ENCODE measurements at regions not wholly inside any gene's neighbourhood (a gene's known extent, or its start where the extent isn't known, plus 50 kb on each side); places are given as distances from the start of the nearest gene placed in this dataset.
"Not testable (repeated sequence)": the region's sequence is repeated elsewhere in the genome, so short reads cannot be mapped to it uniquely, and the experiment has no call there.

DNA sequence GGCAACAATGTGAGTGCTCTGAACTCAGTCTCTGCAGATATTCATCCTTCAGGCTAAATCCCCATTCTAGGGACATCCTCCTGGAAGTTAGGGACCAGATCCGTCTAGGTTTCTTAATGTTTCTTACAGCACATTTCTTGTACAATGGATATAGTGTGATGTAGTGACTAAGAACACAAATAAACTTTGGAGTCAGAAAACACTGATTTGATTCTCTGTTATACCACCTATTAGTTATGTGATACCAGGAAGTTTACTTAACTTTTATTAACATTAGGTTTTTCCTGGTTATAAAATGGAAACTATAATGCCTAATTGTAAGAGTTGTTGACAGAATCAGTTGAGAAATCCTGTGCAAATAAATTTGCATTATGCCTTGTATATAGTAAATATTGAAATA, 57.6 kb upstream of the KCNQ5 start:
- no peaks in the 10 kb centered on the region for H3K36me3 ChIP-seq
- H3K27me3 ChIP-seq, result no peaks in the 10 kb centered on the region
- intact Hi-C loops (cut with DNase I), result no loop called here
- DNase-seq (no peak), FAIRE-seq (no peak), ATAC-seq (no peak)
- H3K9me3 ChIP-seq, result no peaks in the 10 kb centered on the region
- H3K4me3 ChIP-seq, result no peak overlapping the region
- TF ChIP-seq, protein P1, sequence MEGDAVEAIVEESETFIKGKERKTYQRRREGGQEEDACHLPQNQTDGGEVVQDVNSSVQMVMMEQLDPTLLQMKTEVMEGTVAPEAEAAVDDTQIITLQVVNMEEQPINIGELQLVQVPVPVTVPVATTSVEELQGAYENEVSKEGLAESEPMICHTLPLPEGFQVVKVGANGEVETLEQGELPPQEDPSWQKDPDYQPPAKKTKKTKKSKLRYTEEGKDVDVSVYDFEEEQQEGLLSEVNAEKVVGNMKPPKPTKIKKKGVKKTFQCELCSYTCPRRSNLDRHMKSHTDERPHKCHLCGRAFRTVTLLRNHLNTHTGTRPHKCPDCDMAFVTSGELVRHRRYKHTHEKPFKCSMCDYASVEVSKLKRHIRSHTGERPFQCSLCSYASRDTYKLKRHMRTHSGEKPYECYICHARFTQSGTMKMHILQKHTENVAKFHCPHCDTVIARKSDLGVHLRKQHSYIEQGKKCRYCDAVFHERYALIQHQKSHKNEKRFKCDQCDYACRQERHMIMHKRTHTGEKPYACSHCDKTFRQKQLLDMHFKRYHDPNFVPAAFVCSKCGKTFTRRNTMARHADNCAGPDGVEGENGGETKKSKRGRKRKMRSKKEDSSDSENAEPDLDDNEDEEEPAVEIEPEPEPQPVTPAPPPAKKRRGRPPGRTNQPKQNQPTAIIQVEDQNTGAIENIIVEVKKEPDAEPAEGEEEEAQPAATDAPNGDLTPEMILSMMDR (IDR thresholded peaks at IDR 0.05), result no peak
- H3K4me1 ChIP-seq, result no peaks in the 10 kb centered on the region
- WGBS, 2 donors, result 66 to 92% methylated on average over 1 of the region's 1 CpG
- no peak overlapping the region for H3K27ac ChIP-seq

DNA sequence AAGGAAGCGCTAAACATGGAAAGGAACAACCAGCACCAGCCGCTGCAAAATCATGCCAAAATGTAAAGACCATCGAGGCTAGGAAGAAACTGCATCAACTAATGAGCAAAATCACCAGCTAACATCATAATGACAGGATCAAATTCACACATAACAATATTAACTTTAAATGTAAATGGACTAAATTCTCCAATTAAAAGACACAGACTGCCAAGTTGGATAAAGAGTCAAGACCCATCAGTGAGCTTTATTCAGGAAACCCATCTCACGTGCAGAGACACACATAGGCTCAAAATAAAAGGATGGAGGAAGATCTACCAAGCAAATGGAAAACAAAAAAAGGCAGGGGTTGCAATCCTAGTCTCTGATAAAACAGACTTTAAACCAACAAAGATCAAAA, 49.9 kb upstream of the KCNQ5 start:
- H3K9me3 ChIP-seq; FAIRE-seq; ATAC-seq; H3K36me3 ChIP-seq; H3K27ac ChIP-seq; DNase-seq; H3K27me3 ChIP-seq; H3K4me3 ChIP-seq; H3K4me1 ChIP-seq; intact Hi-C loops (cut with DNase I): not testable (repeated sequence)
- WGBS, 2 donors, result 69 to 85% methylated on average over 1 to 2 of the region's 4 CpGs

All from pancreas (tissue), 10 donors.